ENCODE measurements at regions not wholly inside any gene's neighbourhood (a gene's known extent, or its start where the extent isn't known, plus 50 kb on each side); places are given as distances from the start of the nearest gene placed in this dataset.

- TF ChIP-seq EZH2 (IDR thresholded peaks at IDR 0.05; ENCODE audit: borderline replicate concordance, low read length) (no peak), CTCF (conservative IDR thresholded peaks at IDR 0.05 in 1 of 2, IDR thresholded peaks at IDR 0.05 in 1 of 2; ENCODE audit: extremely low read depth in 1 of 2, insufficient read depth in 1 of 2, low read depth in 1 of 2, low read length in 2 of 2) (no peak)
Observed at GRCh38 chr11:95349345-95349942, 118.4 kb upstream of the SESN3 start.

Measured in mammary epithelial cell (primary cell).